Neural progenitor cell (in vitro differentiated cells): ENCODE measurements at regions not wholly inside any gene's neighbourhood (a gene's known extent, or its start where the extent isn't known, plus 50 kb on each side); places are given as distances from the start of the nearest gene placed in this dataset.

Source experiments
- CTCF ChIP-seq: fragments of 200-600 bp; sonication (generic); IDR thresholded peaks from 2 replicates; pipeline ENCODE4 v1.5.1; 2017; ENCODE audit warnings: antibody characterized with exemption, mild to moderate bottlenecking
- EZH2 ChIP-seq: fragments of 200-600 bp; sonication (generic); IDR thresholded peaks from 2 replicates; pipeline ENCODE4 v1.6.1; 2017; ENCODE audit warnings: antibody characterized with exemption, mild to moderate bottlenecking, moderate library complexity
- EZH2phosphoT487 ChIP-seq: fragments of 200-600 bp; sonication (generic); IDR thresholded peaks from 2 replicates; pipeline ENCODE4 v1.6.1; 2017; ENCODE audit warnings: antibody characterized with exemption

DNA sequence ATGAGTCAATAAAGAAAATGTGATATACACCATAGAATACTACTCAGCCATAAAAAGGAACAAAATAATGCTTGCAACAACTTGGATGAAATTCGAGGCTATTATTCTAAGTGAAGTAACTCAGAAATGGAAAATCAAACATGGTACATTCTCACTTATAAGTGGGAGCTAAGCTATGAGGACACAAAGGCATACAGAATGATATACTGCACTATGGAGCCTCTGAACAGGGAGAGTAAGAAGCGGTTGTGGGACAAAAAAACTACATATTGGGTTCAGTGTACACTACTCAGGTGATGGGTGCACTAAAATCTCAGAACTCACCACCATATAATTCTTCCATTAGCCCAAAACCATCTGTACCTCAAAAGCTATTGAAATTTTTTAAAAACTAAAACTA is 68.8 kb upstream of the AKAP13 start:
- TF ChIP-seq CTCF, result no peak
- no peak for TF ChIP-seq EZH2phosphoT487
- TF ChIP-seq EZH2, result no peak
